OCI-LY3 (cell line): ENCODE measurements at regions not wholly inside any gene's neighbourhood (a gene's known extent, or its start where the extent isn't known, plus 50 kb on each side); places are given as distances from the start of the nearest gene placed in this dataset.

Experiments
- H2AFZ ChIP-seq: fragments of 200-600, 300-600 bp; shearing (Covaris generic); 2 replicates; pipeline ENCODE4 v1.6.0; 2014; ENCODE audit warnings: antibody characterized with exemption, low read depth, low read length
- H3K27ac ChIP-seq: fragments of 200-600, 300-600 bp; sonication (generic); 2 replicates; pipeline ENCODE4 v1.5.1; 2014; ENCODE audit warnings: mild to moderate bottlenecking, low read length, moderate library complexity, mixed read lengths
- H3K27me3 ChIP-seq: fragments of 200-600, 300-600 bp; sonication (generic); 2 replicates; pipeline ENCODE4 v1.6.1; 2014; ENCODE audit warnings: low read depth, low read length, mixed read lengths
- H3K36me3 ChIP-seq: fragments of 200-600, 300-600 bp; sonication (generic); replicated peaks from 2 replicates; pipeline ENCODE3; 2014; ENCODE audit warnings: low read depth, low read length, mixed read lengths
- H3K4me1 ChIP-seq: fragments of 300-600, 200-600 bp; sonication (generic); 2 replicates; pipeline ENCODE4 v1.6.1; 2014; ENCODE audit warnings: low read length, mixed read lengths
- H3K4me2 ChIP-seq: fragments of 200-600, 300-600 bp; sonication (generic); 2 replicates; pipeline ENCODE4 v1.6.1; 2014; ENCODE audit warnings: low read length, mixed read lengths
- H3K4me3 ChIP-seq: fragments of 300-600, 200-600 bp; sonication (generic); 2 replicates; pipeline ENCODE4 v1.5.1; 2014; ENCODE audit warnings: antibody characterized with exemption, mild to moderate bottlenecking, low read length, moderate library complexity
- H3K79me2 ChIP-seq: fragments of 300-600, 200-600 bp; shearing (Covaris generic); 2 replicates; pipeline ENCODE4 v1.6.1; 2014; ENCODE audit warnings: mild to moderate bottlenecking, low read length, mixed read lengths
- H3K9ac ChIP-seq: fragments of 300-600, 200-600 bp; shearing (Covaris generic); 2 replicates; pipeline ENCODE4 v1.6.0; 2014; ENCODE audit warnings: mild to moderate bottlenecking, low read length, moderate library complexity
- H3K9me3 ChIP-seq: fragments of 200-600, 300-600 bp; shearing (Covaris generic); 2 replicates; pipeline ENCODE4 v1.6.1; 2014; ENCODE audit warnings: low read length, mixed read lengths; ENCODE audit not compliant: insufficient read depth
- H4K20me1 ChIP-seq: fragments of 200-600, 300-600 bp; sonication (generic); 2 replicates; pipeline ENCODE4 v1.6.1; 2016; ENCODE audit warnings: low read length, mixed read lengths; ENCODE audit not compliant: insufficient read depth
- EZH2phosphoT487 ChIP-seq: fragments of 200-600 bp; shearing (Covaris generic); IDR thresholded peaks from 2 replicates; pipeline ENCODE4 v1.6.1; 2018; ENCODE audit warnings: antibody characterized with exemption, mixed run types, low read depth
- TF ChIP-seq, protein P1 (sequence below): fragments of 200-600, 300-600 bp; sonication (generic); IDR thresholded peaks from 2 replicates; pipeline ENCODE4 v1.5.1; 2014; ENCODE audit warnings: antibody characterized with exemption, low read length, low read depth

DNA sequence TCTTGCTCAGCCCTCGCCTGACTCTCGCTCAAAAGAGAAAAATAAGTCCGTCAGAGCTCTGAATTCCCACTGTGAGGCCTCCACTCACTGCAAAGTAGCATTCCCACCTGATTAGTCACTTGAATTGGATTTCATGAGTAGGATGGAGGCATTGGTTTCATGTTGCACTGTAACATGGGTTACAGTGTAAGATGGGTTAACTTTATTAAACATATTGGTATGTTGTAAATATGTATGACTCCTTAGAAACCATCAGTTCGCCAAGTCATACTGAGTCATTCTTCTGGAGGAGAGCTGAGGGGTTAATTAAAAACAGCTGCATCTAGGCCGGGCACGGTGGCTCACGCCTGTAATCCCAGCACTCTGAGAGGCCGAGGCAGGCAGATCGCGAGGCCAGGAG is 93.8 kb upstream of the BNC2 start:
- Histone ChIP-seq H3K4me3 (no peak overlapping the region), H3K9me3 (no peaks in the 10 kb centered on the region), H3K4me1 (no peaks in the 10 kb centered on the region), H3K4me2 (no peak overlapping the region), H3K9ac (no peak overlapping the region), H4K20me1 (no peaks in the 10 kb centered on the region), H3K27ac (no peak overlapping the region), H3K27me3 (no peaks in the 10 kb centered on the region), H2AFZ (no peak overlapping the region), H3K79me2 (no peaks in the 10 kb centered on the region), H3K36me3 (no peaks in the 10 kb centered on the region)
- no peak for TF ChIP-seq EZH2phosphoT487
- TF ChIP-seq, protein P1, sequence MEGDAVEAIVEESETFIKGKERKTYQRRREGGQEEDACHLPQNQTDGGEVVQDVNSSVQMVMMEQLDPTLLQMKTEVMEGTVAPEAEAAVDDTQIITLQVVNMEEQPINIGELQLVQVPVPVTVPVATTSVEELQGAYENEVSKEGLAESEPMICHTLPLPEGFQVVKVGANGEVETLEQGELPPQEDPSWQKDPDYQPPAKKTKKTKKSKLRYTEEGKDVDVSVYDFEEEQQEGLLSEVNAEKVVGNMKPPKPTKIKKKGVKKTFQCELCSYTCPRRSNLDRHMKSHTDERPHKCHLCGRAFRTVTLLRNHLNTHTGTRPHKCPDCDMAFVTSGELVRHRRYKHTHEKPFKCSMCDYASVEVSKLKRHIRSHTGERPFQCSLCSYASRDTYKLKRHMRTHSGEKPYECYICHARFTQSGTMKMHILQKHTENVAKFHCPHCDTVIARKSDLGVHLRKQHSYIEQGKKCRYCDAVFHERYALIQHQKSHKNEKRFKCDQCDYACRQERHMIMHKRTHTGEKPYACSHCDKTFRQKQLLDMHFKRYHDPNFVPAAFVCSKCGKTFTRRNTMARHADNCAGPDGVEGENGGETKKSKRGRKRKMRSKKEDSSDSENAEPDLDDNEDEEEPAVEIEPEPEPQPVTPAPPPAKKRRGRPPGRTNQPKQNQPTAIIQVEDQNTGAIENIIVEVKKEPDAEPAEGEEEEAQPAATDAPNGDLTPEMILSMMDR, result no peak

GRCh38 chr9:16960084-16960483 is 89.6 kb upstream of the BNC2 start:
- Histone ChIP-seq H2AFZ (no peak overlapping the region), H3K4me1 (no peaks in the 10 kb centered on the region), H3K79me2 (no peaks in the 10 kb centered on the region), H3K36me3 (no peaks in the 10 kb centered on the region), H3K4me3 (no peak overlapping the region), H3K27ac (no peak overlapping the region), H3K9ac (no peak overlapping the region), H4K20me1 (no peaks in the 10 kb centered on the region), H3K9me3 (no peaks in the 10 kb centered on the region), H3K27me3 (no peaks in the 10 kb centered on the region), H3K4me2 (no peak overlapping the region)
- TF ChIP-seq, protein P1, result no peak
- TF ChIP-seq EZH2phosphoT487, result no peak

DNA sequence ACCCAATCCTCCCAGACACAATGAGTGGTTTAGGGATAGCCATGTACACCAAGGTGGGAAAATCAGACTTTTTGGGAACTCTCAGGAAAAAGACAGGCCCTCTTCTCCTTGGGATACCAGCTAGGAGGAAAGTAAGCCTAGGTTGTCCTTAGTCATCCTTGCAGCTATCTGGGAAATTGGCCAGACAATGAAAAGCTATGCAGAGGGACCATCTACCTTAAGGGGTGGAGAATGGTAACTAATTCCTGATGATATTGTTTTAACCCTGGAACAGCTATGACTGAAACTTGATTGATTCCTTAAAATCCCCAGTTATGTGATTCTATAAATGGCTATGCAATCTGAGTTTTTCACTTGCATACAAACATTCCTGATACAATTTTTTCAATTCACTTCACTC is 88.9 kb upstream of the BNC2 start:
- Histone ChIP-seq H2AFZ (no peak overlapping the region), H3K79me2 (no peaks in the 10 kb centered on the region), H4K20me1 (no peaks in the 10 kb centered on the region), H3K9me3 (no peaks in the 10 kb centered on the region), H3K27me3 (no peaks in the 10 kb centered on the region), H3K4me1 (no peaks in the 10 kb centered on the region), H3K27ac (no peak overlapping the region), H3K9ac (no peak overlapping the region), H3K36me3 (no peaks in the 10 kb centered on the region), H3K4me2 (no peak overlapping the region), H3K4me3 (no peak overlapping the region)
- TF ChIP-seq, protein P1, result no peak
- TF ChIP-seq EZH2phosphoT487, result no peak

- no peak overlapping the region for H3K27ac ChIP-seq
- TF ChIP-seq EZH2phosphoT487, result no peak
- TF ChIP-seq, protein P1, result no peak
- H3K4me3 ChIP-seq, result no peak overlapping the region
- H3K9me3 ChIP-seq, result no peaks in the 10 kb centered on the region
- no peaks in the 10 kb centered on the region for H3K4me1 ChIP-seq
- no peaks in the 10 kb centered on the region for H3K36me3 ChIP-seq
- H4K20me1 ChIP-seq, result no peaks in the 10 kb centered on the region
- H3K27me3 ChIP-seq, result no peaks in the 10 kb centered on the region
- H3K9ac ChIP-seq, result no peak overlapping the region
- no peak overlapping the region for H2AFZ ChIP-seq
- H3K79me2 ChIP-seq, result no peaks in the 10 kb centered on the region
- H3K4me2 ChIP-seq, result no peak overlapping the region
Observed at GRCh38 chr9:16954040-16954439, 83.6 kb upstream of the BNC2 start.
